ENCODE measurements at regions not wholly inside any gene's neighbourhood (a gene's known extent, or its start where the extent isn't known, plus 50 kb on each side); places are given as distances from the start of the nearest gene placed in this dataset.

- TF ChIP-seq POLR2A (IDR thresholded peaks at IDR 0.05) (no peak), CTCF (IDR thresholded peaks at IDR 0.05) (no peak)
These were observed 794.9 kb downstream of the BRD1 start for GRCh38 chr22:49032821-49033220.

All from esophagus squamous epithelium (tissue), 4 donors.